HG03064 (cell line): ENCODE measurements at regions not wholly inside any gene's neighbourhood (a gene's known extent, or its start where the extent isn't known, plus 50 kb on each side); places are given as distances from the start of the nearest gene placed in this dataset.
A peak's percentile ranks its signal among the peaks of the same experiment; 100 is the strongest.
"Not testable (repeated sequence)": the region's sequence is repeated elsewhere in the genome, so short reads cannot be mapped to it uniquely, and the experiment has no call there.

Experiments used
- ATAC-seq: cut with Tn5 transposase; IDR thresholded peaks from one replicate; pipeline ENCODE4 v1.9.1; 2021; ENCODE audit warnings: low read depth; ENCODE audit not compliant: unreplicated experiment

GRCh38 chrX:22748093-22748999 is 251.4 kb upstream of the DDX53 start:
- ATAC-seq, result peak; percentile 93

- ATAC-seq, result peak; percentile 81
These were observed 240.8 kb upstream of the DDX53 start for GRCh38 chrX:22758807-22759481.

- no peak for ATAC-seq
These were observed 239.2 kb upstream of the DDX53 start for GRCh38 chrX:22760513-22761057.

GRCh38 chrX:22788221-22788620 is 211.5 kb upstream of the DDX53 start:
- no peak for ATAC-seq

GRCh38 chrX:22795671-22796070 is 204.1 kb upstream of the DDX53 start:
- ATAC-seq, result no peak

- ATAC-seq, result no peak
These were observed 199.4 kb upstream of the DDX53 start for GRCh38 chrX:22800360-22800759.

- no peak for ATAC-seq
These were observed 199.0 kb upstream of the DDX53 start for GRCh38 chrX:22800806-22801205.

GRCh38 chrX:22803353-22803752 is 196.4 kb upstream of the DDX53 start:
- no peak for ATAC-seq

- ATAC-seq, result no peak
These were observed 188.9 kb upstream of the DDX53 start for GRCh38 chrX:22810876-22811275.

- ATAC-seq, result no peak
These were observed 181.7 kb upstream of the DDX53 start for GRCh38 chrX:22818061-22818460.

- ATAC-seq, result no peak
These were observed 144.1 kb upstream of the DDX53 start for GRCh38 chrX:22855693-22856092.

- no peak for ATAC-seq
These were observed 140.1 kb upstream of the DDX53 start for GRCh38 chrX:22859642-22860041.

- ATAC-seq, result not testable (repeated sequence)
These were observed 133.0 kb upstream of the DDX53 start for GRCh38 chrX:22866801-22867200.

GRCh38 chrX:22882543-22882942 is 117.2 kb upstream of the DDX53 start:
- ATAC-seq, result no peak

- ATAC-seq, result no peak
These were observed 109.9 kb upstream of the DDX53 start for GRCh38 chrX:22889819-22890218.

GRCh38 chrX:22912616-22913015 is 87.1 kb upstream of the DDX53 start:
- no peak for ATAC-seq

GRCh38 chrX:22922961-22923360 is 76.8 kb upstream of the DDX53 start:
- ATAC-seq, result no peak

- no peak for ATAC-seq
These were observed 65.1 kb upstream of the DDX53 start for GRCh38 chrX:22934640-22935039.

GRCh38 chrX:22944945-22945344 is 54.8 kb upstream of the DDX53 start:
- no peak for ATAC-seq
